ENCODE measurements at regions not wholly inside any gene's neighbourhood (a gene's known extent, or its start where the extent isn't known, plus 50 kb on each side); places are given as distances from the start of the nearest gene placed in this dataset.

DNA sequence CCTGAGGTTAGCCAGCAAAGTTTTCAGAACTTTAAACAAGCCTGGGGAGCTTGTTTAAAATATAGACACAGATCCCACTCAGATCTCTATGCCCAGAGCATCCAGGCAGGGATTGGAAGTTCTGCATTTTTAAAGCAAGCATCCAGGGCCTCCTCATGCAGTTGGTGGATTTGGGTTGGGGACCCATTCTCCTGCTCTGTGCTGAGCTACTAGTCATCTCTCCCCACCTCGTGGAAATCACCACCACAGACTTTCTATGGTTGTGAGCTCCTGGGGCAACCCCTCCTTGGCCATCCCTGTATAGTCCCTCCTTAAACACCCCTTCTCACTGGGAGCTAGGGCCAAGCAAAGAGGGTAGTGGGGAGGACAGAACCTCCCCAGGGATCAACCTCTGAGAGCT lies 73.5 kb upstream of the CASZ1 start (continued):
- TF ChIP-seq USF1 (IDR thresholded peaks at IDR 0.05; ENCODE audit: borderline replicate concordance, extremely low read length, insufficient read depth, low read depth, low read length) (no peak), SKIL (IDR thresholded peaks at IDR 0.05; ENCODE audit: low read depth, poor library complexity, severe bottlenecking) (no peak), IKZF2 (IDR thresholded peaks at IDR 0.05) (no peak), CEBPZ (IDR thresholded peaks at IDR 0.05; ENCODE audit: low read depth, low read length) (no peak)

Data from GM12878 (cell line).